ENCODE measurements at regions not wholly inside any gene's neighbourhood (a gene's known extent, or its start where the extent isn't known, plus 50 kb on each side); places are given as distances from the start of the nearest gene placed in this dataset.

DNA sequence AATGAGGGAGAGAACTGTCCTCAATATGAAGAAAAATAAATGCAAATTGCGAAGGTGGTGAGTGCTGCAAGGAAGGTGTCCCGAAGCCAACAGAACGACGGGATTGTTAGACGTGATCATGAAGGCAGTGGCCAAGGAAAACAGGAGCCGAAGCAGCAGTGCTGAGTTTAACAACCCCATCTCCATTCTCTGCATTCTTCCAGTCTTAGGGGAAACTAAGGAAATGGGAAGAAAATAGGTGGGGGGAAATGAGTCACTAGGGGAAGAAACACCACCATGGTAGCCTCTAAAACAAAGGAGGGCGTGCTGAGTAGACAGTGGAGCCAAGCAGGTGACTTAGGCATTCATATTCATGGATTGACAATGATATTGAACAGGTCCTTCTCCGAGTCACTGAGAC lies 192.2 kb upstream of the AKR1E2 start:
- TF ChIP-seq, protein P1, sequence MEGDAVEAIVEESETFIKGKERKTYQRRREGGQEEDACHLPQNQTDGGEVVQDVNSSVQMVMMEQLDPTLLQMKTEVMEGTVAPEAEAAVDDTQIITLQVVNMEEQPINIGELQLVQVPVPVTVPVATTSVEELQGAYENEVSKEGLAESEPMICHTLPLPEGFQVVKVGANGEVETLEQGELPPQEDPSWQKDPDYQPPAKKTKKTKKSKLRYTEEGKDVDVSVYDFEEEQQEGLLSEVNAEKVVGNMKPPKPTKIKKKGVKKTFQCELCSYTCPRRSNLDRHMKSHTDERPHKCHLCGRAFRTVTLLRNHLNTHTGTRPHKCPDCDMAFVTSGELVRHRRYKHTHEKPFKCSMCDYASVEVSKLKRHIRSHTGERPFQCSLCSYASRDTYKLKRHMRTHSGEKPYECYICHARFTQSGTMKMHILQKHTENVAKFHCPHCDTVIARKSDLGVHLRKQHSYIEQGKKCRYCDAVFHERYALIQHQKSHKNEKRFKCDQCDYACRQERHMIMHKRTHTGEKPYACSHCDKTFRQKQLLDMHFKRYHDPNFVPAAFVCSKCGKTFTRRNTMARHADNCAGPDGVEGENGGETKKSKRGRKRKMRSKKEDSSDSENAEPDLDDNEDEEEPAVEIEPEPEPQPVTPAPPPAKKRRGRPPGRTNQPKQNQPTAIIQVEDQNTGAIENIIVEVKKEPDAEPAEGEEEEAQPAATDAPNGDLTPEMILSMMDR (IDR thresholded peaks at IDR 0.05): no peak
- TF ChIP-seq POLR2A (IDR thresholded peaks at IDR 0.05): no peak

All from testis (tissue), 2 donors.